SK-MEL-5 (cell line): ENCODE measurements at regions not wholly inside any gene's neighbourhood (a gene's known extent, or its start where the extent isn't known, plus 50 kb on each side); places are given as distances from the start of the nearest gene placed in this dataset.

Experiments used
- DNase-seq: peaks from one replicate; pipeline ENCODE4 v3.0.0-alpha.2; 2016; ENCODE audit warnings: low read depth, low spot score
- in situ Hi-C: cut with HindIII; loops from 2 replicates; pipeline ENCODE4 v1.10.0; 2016; ENCODE audit warnings: low sequenced_read_pairs, high pct_unique_total_duplicates, low pct_unique_long_range_greater_than_20kb
- small RNA-seq, 2 experiments: library from RNA; depleted of rRNA; stranded (forward); fragments of <200 nt; gene quantifications; one replicate each; pipeline ENCODE3, GENCODE V24; 2014

DNA sequence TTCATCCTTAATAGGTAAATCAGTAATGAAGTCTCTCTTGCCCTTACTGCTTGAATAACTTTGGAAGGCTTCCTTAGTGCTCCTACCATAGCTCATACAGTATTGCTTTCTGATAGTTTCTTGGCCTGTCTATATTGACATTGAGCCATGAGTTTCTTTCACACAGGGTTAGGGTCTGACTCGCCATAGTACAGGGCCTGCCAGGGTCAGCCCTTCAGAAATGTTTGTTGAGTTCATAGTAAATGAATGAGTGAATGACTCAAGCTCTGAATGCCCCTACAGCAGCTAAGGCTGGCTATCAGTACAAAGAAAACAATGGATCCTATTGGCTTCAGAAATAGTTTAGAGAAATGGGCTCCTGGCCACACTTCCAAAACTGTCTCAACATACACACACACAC, 65.0 kb upstream of the LRATD1 start:
- DNase-seq: no peak
- in situ Hi-C loops: no loop called here

- in situ Hi-C loops: no loop called here
- DNase-seq: no peak
Observed at GRCh38 chr2:14569294-14569693, 63.2 kb upstream of the LRATD1 start.

- DNase-seq: no peak
- in situ Hi-C loops: no loop called here
Observed at GRCh38 chr2:14572633-14573032, 59.9 kb upstream of the LRATD1 start.

DNA sequence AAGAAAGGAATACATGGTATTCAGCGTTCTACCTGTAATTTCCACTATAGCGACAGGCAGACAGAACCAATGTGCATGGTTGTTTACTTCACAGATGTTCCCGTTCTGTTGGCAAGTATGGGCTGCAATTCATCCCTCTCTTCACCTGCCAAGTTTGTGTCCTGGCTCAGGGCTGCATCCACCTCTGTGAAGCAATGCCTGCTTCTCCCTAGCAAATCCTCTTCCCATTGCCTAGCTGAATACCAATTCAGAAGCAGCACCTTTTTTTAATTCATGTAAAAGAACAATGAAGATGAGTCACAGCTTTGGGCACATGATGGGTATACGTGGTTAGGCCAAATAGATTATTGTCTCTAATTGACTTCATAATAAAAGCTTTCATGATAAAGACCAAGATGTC, 54.7 kb upstream of the LRATD1 start:
- DNase-seq: no peak
- in situ Hi-C loops: no loop called here

Small RNAs in the stretch of these regions (small RNA-seq; reads per million reads assigned to genes)
- 0 reads per million in 2 experiments for gene RF00017
- gene RNU6-1288P: 0 reads per million in 2 experiments
